GM12878 (cell line): ENCODE measurements at regions not wholly inside any gene's neighbourhood (a gene's known extent, or its start where the extent isn't known, plus 50 kb on each side); places are given as distances from the start of the nearest gene placed in this dataset.

Source experiments
- ASH2L ChIP-seq: fragments of 300-600, 200-600 bp; sonication (generic); IDR thresholded peaks from 2 replicates; pipeline ENCODE4 v1.6.1; 2017; ENCODE audit warnings: low read depth, mild to moderate bottlenecking, borderline replicate concordance
- BCL3 ChIP-seq: IDR thresholded peaks from 2 replicates; pipeline ENCODE4 v1.6.1; 2011; ENCODE audit warnings: borderline replicate concordance, low read depth, mild to moderate bottlenecking, moderate library complexity, low read length; ENCODE audit not compliant: insufficient read depth, poor library complexity, severe bottlenecking
- CEBPB ChIP-seq, 2 experiments: fragments of 150-350 bp in 1 of 2; IDR thresholded peaks; 2 replicates each; pipeline ENCODE4 v1.6.1; 2012 to 2014; ENCODE audit warnings: low read depth in 2 of 2, low read length in 2 of 2, borderline replicate concordance in 1 of 2, inconsistent platforms in 1 of 2
- GABPA ChIP-seq: IDR thresholded peaks from 2 replicates; pipeline ENCODE4 v1.6.1; 2014; ENCODE audit warnings: antibody characterized with exemption, low read depth, mild to moderate bottlenecking, inconsistent platforms
- JUND ChIP-seq: IDR thresholded peaks from 2 replicates; pipeline ENCODE4 v1.6.1; 2012; ENCODE audit warnings: low read depth, mild to moderate bottlenecking, low read length, improper control_type of control experiment, moderate library complexity
- KDM1A ChIP-seq: fragments of 200-600 bp; sonication (generic); IDR thresholded peaks from 2 replicates; pipeline ENCODE4 v1.6.1; 2016; ENCODE audit warnings: borderline replicate concordance
- MYB ChIP-seq: fragments of 150-350 bp; IDR thresholded peaks from 2 replicates; pipeline ENCODE4 v1.6.1; 2014; ENCODE audit warnings: mild to moderate bottlenecking, low read depth, low read length, borderline replicate concordance
- MYC ChIP-seq: IDR thresholded peaks from 2 replicates; pipeline ENCODE4 v1.6.1; 2011; ENCODE audit warnings: mild to moderate bottlenecking, low read length, moderate library complexity, inconsistent platforms; ENCODE audit not compliant: insufficient read depth, insufficient replicate concordance, insufficient read length, severe bottlenecking
- NFYA ChIP-seq: IDR thresholded peaks from 2 replicates; pipeline ENCODE4 v1.6.1; 2011; ENCODE audit warnings: low read depth, mild to moderate bottlenecking, low read length, improper control_type of control experiment, borderline replicate concordance
- NR2F1 ChIP-seq: fragments of 450-650 bp; conservative IDR thresholded peaks from 2 replicates; pipeline ENCODE4 v1.6.1; 2017; ENCODE audit warnings: mild to moderate bottlenecking
- RAD51 ChIP-seq: fragments of 450-650 bp; IDR thresholded peaks from 2 replicates; pipeline ENCODE4 v1.6.1; 2016; ENCODE audit warnings: moderate library complexity, mild to moderate bottlenecking, inconsistent platforms
- REST ChIP-seq: IDR thresholded peaks from 2 replicates; pipeline ENCODE4 v1.6.1; 2012; ENCODE audit warnings: mild to moderate bottlenecking, low read depth, low read length
- RFX5 ChIP-seq: IDR thresholded peaks from 2 replicates; pipeline ENCODE4 v1.6.1; 2011; ENCODE audit warnings: low read depth, low read length, improper control_type of control experiment
- SIX5 ChIP-seq: IDR thresholded peaks from 2 replicates; pipeline ENCODE4 v1.6.1; 2011; ENCODE audit warnings: mild to moderate bottlenecking, low read depth, low read length, moderate library complexity; ENCODE audit not compliant: severe bottlenecking
- SMAD1 ChIP-seq: fragments of 450-650 bp; IDR thresholded peaks from 2 replicates; pipeline ENCODE4 v1.6.1; 2018; ENCODE audit warnings: mild to moderate bottlenecking, low read depth; ENCODE audit not compliant: partially characterized antibody
- SREBF1 ChIP-seq: IDR thresholded peaks from 2 replicates; pipeline ENCODE4 v1.6.1; 2012; ENCODE audit warnings: mild to moderate bottlenecking, low read length
- ZNF24 ChIP-seq: fragments of 450-650 bp; IDR thresholded peaks from 2 replicates; pipeline ENCODE4 v1.6.1; 2017; ENCODE audit warnings: antibody characterized with exemption, mild to moderate bottlenecking
- ZNF274 ChIP-seq: IDR thresholded peaks from one replicate; pipeline ENCODE4 v1.8.0; 2011; ENCODE audit not compliant: insufficient read length, insufficient read depth
- ZNF384 ChIP-seq: IDR thresholded peaks from 2 replicates; pipeline ENCODE4 v1.6.1; 2012; ENCODE audit warnings: low read depth, mild to moderate bottlenecking, low read length, improper control_type of control experiment, borderline replicate concordance
- ZNF622 ChIP-seq: fragments of 450-650 bp; IDR thresholded peaks from 2 replicates; pipeline ENCODE4 v1.6.1; 2017; ENCODE audit warnings: mild to moderate bottlenecking, inconsistent platforms
- TF ChIP-seq, protein P1 (sequence below): fragments of 450-650 bp; IDR thresholded peaks from 2 replicates; pipeline ENCODE4 v1.6.1; 2016; ENCODE audit warnings: mild to moderate bottlenecking
- TF ChIP-seq, protein P2 (sequence below): fragments of 450-650 bp; formaldehyde crosslinking; IDR thresholded peaks from 2 replicates; pipeline ENCODE4 v1.4.0; 2022; ENCODE audit warnings: mild to moderate bottlenecking, moderate library complexity

GRCh38 chr11:115996125-115996807, 492.1 kb upstream of the CADM1 start (continued):
- TF ChIP-seq, protein P1, sequence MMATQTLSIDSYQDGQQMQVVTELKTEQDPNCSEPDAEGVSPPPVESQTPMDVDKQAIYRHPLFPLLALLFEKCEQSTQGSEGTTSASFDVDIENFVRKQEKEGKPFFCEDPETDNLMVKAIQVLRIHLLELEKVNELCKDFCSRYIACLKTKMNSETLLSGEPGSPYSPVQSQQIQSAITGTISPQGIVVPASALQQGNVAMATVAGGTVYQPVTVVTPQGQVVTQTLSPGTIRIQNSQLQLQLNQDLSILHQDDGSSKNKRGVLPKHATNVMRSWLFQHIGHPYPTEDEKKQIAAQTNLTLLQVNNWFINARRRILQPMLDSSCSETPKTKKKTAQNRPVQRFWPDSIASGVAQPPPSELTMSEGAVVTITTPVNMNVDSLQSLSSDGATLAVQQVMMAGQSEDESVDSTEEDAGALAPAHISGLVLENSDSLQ, result peak; percentile 81
- TF ChIP-seq SREBF1 (no peak), MYB (no peak), SIX5 (no peak), ZNF24 (0 out of 2 replicates have a peak, but pooled peaks have one; percentile 30), JUND (no peak), NFYA (no peak), ZNF384 (no peak), RFX5 (no peak), SMAD1 (no peak), ZNF622 (no peak), CEBPB (IDR thresholded peaks at IDR 0.05; ENCODE audit: borderline replicate concordance in 1 of 2, low read depth in 2 of 2, low read length in 2 of 2) (peak in 1 of 2 experiments; percentile 66; a peak in 1 of 4 replicates), MYC (no peak), BCL3 (no peak), KDM1A (no peak), RAD51 (no peak), NR2F1 (peak; percentile 80), GABPA (no peak), REST (no peak), ZNF274 (no peak), ASH2L (no peak)
- TF ChIP-seq, protein P2, sequence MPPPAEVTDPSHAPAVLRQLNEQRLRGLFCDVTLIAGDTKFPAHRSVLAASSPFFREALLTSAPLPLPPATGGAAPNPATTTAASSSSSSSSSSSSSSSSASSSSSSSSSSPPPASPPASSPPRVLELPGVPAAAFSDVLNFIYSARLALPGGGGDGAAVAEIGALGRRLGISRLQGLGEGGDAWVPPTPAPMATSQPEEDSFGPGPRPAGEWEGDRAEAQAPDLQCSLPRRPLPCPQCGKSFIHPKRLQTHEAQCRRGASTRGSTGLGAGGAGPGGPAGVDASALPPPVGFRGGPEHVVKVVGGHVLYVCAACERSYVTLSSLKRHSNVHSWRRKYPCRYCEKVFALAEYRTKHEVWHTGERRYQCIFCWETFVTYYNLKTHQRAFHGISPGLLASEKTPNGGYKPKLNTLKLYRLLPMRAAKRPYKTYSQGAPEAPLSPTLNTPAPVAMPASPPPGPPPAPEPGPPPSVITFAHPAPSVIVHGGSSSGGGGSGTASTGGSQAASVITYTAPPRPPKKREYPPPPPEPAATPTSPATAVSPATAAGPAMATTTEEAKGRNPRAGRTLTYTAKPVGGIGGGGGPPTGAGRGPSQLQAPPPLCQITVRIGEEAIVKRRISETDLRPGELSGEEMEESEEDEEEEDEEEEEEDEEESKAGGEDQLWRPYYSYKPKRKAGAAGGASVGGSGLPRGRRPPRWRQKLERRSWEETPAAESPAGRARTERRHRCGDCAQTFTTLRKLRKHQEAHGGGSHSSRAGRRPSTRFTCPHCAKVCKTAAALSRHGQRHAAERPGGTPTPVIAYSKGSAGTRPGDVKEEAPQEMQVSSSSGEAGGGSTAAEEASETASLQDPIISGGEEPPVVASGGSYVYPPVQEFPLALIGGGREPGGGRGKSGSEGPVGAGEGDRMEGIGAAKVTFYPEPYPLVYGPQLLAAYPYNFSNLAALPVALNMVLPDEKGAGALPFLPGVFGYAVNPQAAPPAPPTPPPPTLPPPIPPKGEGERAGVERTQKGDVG, result no peak
